Stimulated activated CD4-positive, alpha-beta T cell treated with anti-CD3 and anti-CD28 coated beads, Interleukin-4, amount 100 ng/mL, for 48 hours (primary cell): ENCODE measurements at regions not wholly inside any gene's neighbourhood (a gene's known extent, or its start where the extent isn't known, plus 50 kb on each side); places are given as distances from the start of the nearest gene placed in this dataset.
"Not testable (repeated sequence)": the region's sequence is repeated elsewhere in the genome, so short reads cannot be mapped to it uniquely, and the experiment has no call there.

Experiments used
- DNase-seq, 2 donors: peaks; one replicate each; pipeline ENCODE4 v3.0.0-alpha.2; 2020; ENCODE audit warnings: low read depth in 2 of 2

GRCh38 chr1:149229813-149230212 lies 126.5 kb upstream of the NBPF9 start:
- DNase-seq = not testable (repeated sequence)

DNA sequence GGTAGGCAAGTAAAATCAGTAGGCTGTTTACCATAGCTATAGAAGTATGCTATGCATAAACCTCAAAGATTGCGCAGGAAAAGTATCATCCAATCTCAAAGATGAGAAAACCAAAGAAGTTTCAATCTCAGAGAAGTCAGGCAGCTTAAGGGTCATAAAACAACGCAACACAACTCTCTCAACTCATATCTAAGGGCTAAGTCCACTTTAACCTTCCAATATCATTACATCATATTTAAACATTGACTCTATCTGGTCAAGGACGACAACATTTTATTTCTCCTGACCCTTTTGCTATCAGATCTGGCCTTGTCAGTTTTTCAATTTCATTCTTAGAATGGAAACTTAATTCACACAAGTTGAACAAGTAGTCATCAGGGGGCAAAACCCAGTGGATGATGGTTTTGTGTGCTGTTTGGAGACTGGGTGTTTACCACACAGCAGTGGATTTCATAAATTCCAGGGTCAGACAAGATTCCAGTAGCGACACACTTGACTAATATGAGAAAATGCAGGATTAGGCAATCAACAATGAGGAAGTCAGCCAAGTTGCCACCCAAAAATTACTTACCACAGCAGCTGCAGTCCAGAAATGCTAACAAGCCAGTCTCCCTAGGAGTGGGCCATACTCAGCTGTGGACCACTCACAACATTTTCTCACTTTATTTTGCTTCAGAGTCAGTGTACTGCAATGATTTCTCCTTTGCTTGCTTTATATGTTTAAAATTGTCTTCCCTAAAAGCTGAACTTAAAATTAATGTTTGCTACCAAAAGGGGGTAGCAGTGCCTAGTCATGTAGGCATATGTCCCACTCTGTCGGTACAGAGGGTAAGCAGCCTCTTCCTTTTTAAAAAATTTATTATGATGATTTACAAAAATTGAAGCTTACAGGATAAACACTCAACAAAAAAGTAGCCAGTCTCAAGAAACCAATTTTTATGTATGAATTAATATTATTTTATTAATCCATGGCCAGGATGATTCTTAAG lies 131.9 kb upstream of the NBPF9 start:
- DNase-seq = not testable (repeated sequence)

DNA sequence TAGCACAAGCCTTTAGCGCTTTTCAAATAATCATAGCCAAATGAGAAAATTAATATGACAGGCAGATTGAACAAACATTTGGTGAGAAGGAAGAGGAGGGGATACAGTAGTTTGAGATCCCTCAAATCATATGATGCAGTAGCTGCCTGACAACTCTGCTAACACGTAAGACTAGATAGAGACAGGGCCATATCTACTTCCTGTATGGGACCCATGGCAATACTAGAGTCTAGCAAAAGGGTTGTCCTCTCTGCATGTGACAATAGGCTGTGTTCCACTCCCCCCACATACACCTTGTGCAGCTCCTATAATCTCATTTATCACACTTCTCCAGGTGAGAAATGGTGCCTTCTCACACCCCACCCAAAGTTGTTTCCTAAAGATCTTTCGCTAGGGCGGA lies 134.2 kb upstream of the NBPF9 start:
- DNase-seq = not testable (repeated sequence)

DNA sequence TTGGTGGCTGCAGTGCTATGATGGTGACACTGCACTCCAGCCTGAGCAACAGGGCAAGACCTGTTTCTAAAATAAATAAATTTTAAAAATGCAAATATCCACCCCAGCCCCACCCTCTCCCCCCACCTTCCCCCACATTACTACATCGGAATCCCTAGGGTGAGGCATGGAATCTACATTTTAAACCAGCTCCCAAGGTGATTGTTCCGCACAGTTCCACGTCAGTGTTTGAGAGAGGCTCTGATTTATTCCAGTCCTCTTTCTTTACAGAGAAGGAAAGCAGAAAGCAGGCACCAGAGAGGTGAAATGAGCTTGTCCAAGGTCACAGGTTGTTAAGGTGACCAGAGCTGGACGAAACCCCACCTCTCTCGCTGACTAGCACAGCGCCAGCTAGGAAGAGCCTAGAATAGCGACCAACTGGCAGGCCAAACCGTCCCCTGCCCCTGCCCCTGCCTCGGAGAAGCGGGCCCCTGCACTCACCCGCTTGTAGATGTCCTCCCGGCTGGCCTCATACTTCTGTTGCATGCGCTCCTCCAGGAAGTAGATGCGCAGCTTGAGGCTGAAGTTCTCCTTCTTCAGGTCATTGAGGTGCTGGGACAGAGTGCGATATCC lies 136.7 kb upstream of the NBPF9 start:
- not testable (repeated sequence) for DNase-seq

- not testable (repeated sequence) for DNase-seq
Measured at GRCh38 chr1:149240530-149240929, 137.2 kb upstream of the NBPF9 start.

DNA sequence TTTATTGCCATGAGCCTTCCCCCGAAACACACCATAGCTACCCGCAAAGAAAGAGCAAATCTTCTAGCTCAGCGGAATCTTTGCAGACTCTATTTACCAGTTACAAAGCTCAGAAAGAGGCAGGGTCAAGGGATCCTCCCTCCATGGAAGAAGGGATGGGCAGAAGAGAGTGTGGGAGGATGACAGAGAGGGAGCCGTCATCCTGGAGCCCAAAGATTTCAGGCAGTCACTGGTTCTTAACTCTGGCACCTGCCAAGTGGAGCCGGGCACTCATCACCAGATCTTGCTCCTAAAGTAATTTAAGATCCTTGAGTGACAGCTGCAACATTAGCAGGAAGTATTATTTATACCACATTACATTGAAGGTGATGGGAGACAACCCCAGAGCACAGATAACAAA lies 137.9 kb upstream of the NBPF9 start:
- DNase-seq = not testable (repeated sequence)

GRCh38 chr1:149243572-149243971 lies 140.2 kb upstream of the NBPF9 start:
- DNase-seq = not testable (repeated sequence)

DNA sequence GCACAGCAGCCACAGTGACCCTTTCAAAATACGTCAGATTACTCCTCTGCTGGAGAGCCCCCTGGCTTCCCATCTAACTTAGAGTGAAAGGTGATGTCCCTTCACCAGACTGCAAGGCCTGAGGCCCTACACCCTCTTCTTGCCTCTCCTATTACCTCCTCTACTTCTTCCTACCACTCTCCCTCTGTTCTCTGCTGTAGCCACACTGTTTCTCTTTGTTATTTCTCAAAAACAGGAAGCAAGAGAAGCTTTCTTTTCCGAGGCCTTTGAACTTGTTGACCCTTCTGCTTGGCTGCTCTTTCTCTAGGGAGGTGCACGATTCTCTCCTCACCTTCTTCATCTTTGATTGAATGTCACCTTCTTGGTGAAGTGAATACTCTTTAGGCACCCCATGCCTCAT lies 141.3 kb upstream of the NBPF9 start:
- DNase-seq = not testable (repeated sequence)

DNA sequence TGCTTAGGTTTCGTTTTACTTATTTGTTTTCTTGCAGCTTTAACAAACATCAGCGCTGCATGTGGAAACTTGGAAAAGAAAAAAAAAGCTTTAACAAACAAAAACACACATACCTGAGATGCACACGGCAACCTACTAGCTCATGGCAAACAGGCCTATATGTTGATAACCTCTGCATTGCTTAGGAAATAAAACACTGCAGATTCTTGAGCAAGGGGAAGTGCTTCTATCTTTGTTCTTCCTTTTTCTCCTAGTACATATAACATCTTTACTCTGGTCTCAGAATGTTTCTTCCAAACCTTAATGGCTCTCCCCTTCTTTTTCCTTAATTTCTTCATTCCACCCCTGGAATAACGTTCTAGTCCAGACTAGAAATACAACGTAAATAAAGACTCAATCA lies 142.9 kb upstream of the NBPF9 start:
- DNase-seq = not testable (repeated sequence)

- not testable (repeated sequence) for DNase-seq
Measured at GRCh38 chr1:149248610-149249009, 145.3 kb upstream of the NBPF9 start.

DNA sequence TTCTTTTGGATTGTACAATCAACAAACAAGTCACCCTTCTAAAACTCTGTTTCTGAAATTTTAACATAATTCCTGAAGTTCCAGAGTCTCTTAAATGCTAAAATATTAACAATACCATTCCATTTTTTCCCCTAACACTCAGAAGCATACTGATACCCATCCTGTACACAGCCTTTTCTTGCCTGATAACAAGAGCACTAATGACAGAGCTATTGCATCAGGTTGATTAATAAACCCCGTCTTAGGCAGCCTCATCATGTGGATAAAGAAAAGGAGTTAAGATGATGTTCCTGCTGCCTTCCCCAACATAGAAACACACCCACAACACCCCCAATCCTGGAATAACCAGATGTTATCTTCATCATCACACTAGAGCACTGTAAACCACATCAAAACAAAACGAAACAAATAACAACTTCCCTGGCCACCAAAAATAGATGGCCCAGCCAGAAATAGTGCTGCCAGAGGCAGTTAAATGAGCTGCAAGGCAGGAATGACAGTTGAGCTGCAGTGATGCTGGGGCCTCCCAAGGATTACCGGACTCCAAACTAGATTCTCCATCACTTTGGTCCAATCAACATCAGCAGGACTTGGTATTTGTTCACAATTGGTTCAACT lies 146.6 kb upstream of the NBPF9 start:
- not testable (repeated sequence) for DNase-seq

- DNase-seq = not testable (repeated sequence)
Measured at GRCh38 chr1:149254894-149255847, 151.8 kb upstream of the NBPF9 start.

GRCh38 chr1:149260284-149260683 lies 156.9 kb upstream of the NBPF9 start:
- DNase-seq = not testable (repeated sequence)

GRCh38 chr1:149260736-149261340 lies 157.5 kb upstream of the NBPF9 start:
- DNase-seq = not testable (repeated sequence)

DNA sequence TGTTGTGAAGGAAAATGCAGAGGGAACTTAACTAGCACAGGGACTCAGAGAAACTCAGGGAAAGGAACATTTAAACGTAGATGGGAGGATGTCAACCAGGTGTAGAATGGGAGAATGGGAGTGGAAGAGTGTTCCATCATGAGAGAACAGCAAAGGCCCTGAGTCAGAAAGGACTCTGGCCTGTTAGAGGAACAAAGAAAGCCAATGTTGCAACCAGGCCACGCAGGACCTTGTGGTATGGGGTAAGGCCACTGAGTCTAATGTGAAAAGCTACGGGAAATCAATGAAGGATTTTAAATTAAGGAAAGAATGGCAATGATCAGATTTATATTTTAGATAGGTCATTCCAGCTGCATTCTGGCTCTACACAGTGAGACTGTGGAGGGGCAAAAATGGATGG lies 163.9 kb upstream of the NBPF9 start:
- not testable (repeated sequence) for DNase-seq

- not testable (repeated sequence) for DNase-seq
Measured at GRCh38 chr1:149269001-149269702, 165.8 kb upstream of the NBPF9 start.

DNA sequence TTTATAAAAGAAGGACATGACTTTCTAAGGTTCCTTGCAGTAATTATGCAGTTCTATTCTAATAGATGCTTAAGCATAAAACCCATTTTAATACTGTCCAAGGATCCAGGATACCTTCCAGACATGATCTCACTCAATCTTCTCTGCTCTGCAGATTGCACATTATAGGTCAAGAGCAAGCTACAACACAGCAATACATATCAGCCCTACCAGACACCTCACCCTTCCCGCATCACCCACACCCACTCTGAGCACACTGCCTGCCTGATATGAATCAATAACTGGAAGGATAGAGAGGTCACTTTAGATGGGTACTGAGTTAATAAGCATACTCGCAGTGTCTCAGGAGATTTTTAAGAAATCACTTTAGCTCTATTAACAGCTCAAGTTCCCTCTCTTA lies 166.5 kb upstream of the NBPF9 start:
- DNase-seq = not testable (repeated sequence)

DNA sequence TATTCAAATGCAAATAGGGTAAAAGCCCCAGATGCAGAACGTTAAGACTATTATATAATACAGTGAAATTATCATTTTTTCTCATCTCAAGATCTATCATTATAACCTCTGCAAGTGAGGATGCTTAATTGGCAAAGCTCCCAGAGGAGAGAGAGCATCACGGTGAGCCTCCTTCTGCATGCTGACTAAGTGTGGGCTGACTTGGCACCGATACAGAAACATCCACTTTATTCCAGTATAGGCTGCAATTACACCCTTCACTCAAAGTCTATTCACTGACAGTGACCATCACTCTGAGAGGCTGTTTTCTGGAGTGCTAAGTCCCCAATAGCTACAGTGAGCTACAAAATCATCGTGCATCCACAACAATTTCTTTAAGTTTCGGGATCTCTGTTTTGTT lies 171.1 kb upstream of the NBPF9 start:
- not testable (repeated sequence) for DNase-seq

GRCh38 chr1:149275802-149276201 lies 172.5 kb upstream of the NBPF9 start:
- not testable (repeated sequence) for DNase-seq

DNA sequence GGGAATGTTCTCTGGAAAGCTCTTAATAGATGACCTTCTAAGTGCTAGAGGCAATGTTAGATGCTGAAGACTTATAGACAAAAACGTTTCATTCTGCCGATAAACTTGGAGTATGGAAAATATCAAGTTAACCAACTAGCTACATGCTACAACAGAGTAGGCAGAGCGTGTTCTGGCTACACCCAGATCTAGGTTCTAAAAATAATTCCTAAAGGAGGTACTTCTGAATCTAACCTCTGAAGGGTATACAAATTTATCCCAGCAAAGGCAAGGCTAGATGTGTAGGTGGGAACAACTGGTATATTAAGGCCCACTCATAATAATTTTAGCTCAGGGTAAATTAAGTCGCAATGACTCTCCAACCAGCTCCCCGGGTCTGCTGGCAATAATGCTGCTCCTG lies 173.1 kb upstream of the NBPF9 start:
- not testable (repeated sequence) for DNase-seq
